Mammary epithelial cell (primary cell): ENCODE measurements at regions not wholly inside any gene's neighbourhood (a gene's known extent, or its start where the extent isn't known, plus 50 kb on each side); places are given as distances from the start of the nearest gene placed in this dataset.

Experiments
- CTCF ChIP-seq, 2 donors: IDR thresholded peaks in 1 of 2; conservative IDR thresholded peaks in 1 of 2; 2 replicates each; pipeline ENCODE4 v1.5.1; 2011 to 2012; ENCODE audit warnings: inconsistent platforms in 2 of 2, low read length in 2 of 2, mild to moderate bottlenecking in 2 of 2, control low read depth in 1 of 2, low read depth in 1 of 2; ENCODE audit not compliant: insufficient read depth in 1 of 2; ENCODE audit errors: extremely low read depth in 1 of 2
- EZH2 ChIP-seq: IDR thresholded peaks from 2 replicates; pipeline ENCODE4 v1.6.1; 2012; ENCODE audit warnings: low read length, inconsistent platforms, borderline replicate concordance

GRCh38 chr17:77449373-77449907 lies 308.7 kb downstream of the SEC14L1 start:
- TF ChIP-seq CTCF (conservative IDR thresholded peaks at IDR 0.05 in 1 of 2, IDR thresholded peaks at IDR 0.05 in 1 of 2; ENCODE audit: extremely low read depth in 1 of 2, insufficient read depth in 1 of 2, low read depth in 1 of 2, low read length in 2 of 2) (no peak), EZH2 (no peak)
